ENCODE measurements at regions not wholly inside any gene's neighbourhood (a gene's known extent, or its start where the extent isn't known, plus 50 kb on each side); places are given as distances from the start of the nearest gene placed in this dataset.
"Not testable (repeated sequence)": the region's sequence is repeated elsewhere in the genome, so short reads cannot be mapped to it uniquely, and the experiment has no call there.

DNA sequence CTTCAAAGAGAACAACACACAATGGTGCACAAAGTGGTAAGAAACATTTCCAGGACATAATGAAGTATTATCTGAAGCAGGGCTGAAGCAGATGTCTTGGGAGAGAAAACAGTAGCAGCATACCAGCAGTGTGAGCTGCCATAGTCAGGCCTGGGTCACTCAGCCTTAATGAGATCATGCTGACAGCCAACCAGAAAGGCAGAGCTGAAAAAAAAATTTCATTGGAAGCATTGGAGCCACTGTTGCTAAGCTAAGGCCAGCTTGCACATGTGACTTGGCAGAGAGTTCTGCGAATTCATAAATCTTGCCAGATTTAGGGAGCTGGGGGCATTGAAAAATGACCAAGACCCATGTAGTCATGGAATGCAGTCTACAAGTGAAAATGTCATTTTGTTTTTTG lies 444.0 kb upstream of the PITX2 start:
- intact Hi-C loops (cut with DNase I): no loop called here
- no peaks in the 10 kb centered on the region for H3K36me3 ChIP-seq (replicated peaks in 1 of 2)
- H3K9me3 ChIP-seq (replicated peaks in 1 of 3): no peaks in the 10 kb centered on the region
- no peaks in the 10 kb centered on the region for H3K27me3 ChIP-seq
- no peak overlapping the region for H3K27ac ChIP-seq
- TF ChIP-seq, protein P1, sequence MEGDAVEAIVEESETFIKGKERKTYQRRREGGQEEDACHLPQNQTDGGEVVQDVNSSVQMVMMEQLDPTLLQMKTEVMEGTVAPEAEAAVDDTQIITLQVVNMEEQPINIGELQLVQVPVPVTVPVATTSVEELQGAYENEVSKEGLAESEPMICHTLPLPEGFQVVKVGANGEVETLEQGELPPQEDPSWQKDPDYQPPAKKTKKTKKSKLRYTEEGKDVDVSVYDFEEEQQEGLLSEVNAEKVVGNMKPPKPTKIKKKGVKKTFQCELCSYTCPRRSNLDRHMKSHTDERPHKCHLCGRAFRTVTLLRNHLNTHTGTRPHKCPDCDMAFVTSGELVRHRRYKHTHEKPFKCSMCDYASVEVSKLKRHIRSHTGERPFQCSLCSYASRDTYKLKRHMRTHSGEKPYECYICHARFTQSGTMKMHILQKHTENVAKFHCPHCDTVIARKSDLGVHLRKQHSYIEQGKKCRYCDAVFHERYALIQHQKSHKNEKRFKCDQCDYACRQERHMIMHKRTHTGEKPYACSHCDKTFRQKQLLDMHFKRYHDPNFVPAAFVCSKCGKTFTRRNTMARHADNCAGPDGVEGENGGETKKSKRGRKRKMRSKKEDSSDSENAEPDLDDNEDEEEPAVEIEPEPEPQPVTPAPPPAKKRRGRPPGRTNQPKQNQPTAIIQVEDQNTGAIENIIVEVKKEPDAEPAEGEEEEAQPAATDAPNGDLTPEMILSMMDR (IDR thresholded peaks at IDR 0.05): no peak
- no peak for TF ChIP-seq POLR2A (IDR thresholded peaks at IDR 0.05)
- no peaks in the 10 kb centered on the region for H3K4me1 ChIP-seq (replicated peaks in 1 of 2)
- 75 to 84% (median 77%) methylated on average over 1 of the region's 1 CpG for WGBS, 4 donors
- DNase-seq: no peak
- H3K4me3 ChIP-seq: no peak overlapping the region

DNA sequence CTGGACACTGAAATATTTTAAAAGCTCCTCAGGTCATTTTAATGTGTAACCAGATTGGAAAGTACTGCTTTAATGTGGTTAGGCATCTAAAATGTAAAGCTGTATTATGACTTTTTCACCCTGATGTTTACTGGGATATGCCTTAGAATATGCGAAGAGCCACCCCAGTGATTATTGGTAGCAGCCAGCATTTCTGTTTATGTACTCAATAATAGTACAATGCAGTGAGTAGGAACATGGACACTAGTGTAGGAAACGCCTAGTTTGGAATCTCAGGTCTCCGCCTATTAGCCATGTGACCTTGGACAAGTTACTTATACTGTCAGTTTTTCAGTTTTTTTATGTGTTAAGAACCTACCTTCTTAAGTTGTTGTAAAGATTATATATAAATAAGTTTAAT lies 446.0 kb upstream of the PITX2 start:
- H3K36me3 ChIP-seq (replicated peaks in 1 of 2): no peaks in the 10 kb centered on the region
- no peak overlapping the region for H3K4me3 ChIP-seq
- no peak for DNase-seq
- TF ChIP-seq, protein P1 (IDR thresholded peaks at IDR 0.05): no peak
- TF ChIP-seq POLR2A (IDR thresholded peaks at IDR 0.05): no peak
- H3K27ac ChIP-seq: no peak overlapping the region
- H3K9me3 ChIP-seq (replicated peaks in 1 of 3): no peaks in the 10 kb centered on the region
- WGBS, 4 donors: 75 to 82% (median 80%) methylated on average over 3 of the region's 3 CpGs
- intact Hi-C loops (cut with DNase I): no loop called here
- no peaks in the 10 kb centered on the region for H3K4me1 ChIP-seq (replicated peaks in 1 of 2)
- no peaks in the 10 kb centered on the region for H3K27me3 ChIP-seq

DNA sequence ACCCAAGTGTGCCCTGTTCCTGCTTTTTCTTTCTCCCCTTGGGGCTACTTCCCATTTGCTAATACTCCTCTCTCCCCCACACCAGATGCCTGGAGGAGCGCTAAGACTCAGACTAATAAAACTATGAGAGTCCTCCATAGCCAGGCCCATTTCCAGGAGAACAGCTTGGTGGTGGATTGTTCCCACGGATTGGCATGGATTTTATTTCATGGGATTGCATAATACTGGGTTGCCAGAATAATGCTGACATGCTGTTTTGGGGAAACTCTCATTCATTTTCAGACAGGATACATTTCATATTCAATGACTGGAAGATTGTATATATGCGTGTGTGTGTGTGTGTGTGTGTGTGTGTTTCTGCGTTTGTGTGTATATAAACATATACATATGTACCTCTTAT lies 447.5 kb upstream of the PITX2 start:
- no peak overlapping the region for H3K4me3 ChIP-seq
- WGBS, 4 donors: 64 to 83% (median 73%) methylated on average over 4 of the region's 4 CpGs
- no peaks in the 10 kb centered on the region for H3K4me1 ChIP-seq (replicated peaks in 1 of 2)
- H3K9me3 ChIP-seq (replicated peaks in 1 of 3): no peaks in the 10 kb centered on the region
- TF ChIP-seq POLR2A (IDR thresholded peaks at IDR 0.05): no peak
- TF ChIP-seq, protein P1 (IDR thresholded peaks at IDR 0.05): no peak
- no peaks in the 10 kb centered on the region for H3K27me3 ChIP-seq
- no peaks in the 10 kb centered on the region for H3K36me3 ChIP-seq (replicated peaks in 1 of 2)
- intact Hi-C loops (cut with DNase I): no loop called here
- no peak overlapping the region for H3K27ac ChIP-seq
- no peak for DNase-seq

DNA sequence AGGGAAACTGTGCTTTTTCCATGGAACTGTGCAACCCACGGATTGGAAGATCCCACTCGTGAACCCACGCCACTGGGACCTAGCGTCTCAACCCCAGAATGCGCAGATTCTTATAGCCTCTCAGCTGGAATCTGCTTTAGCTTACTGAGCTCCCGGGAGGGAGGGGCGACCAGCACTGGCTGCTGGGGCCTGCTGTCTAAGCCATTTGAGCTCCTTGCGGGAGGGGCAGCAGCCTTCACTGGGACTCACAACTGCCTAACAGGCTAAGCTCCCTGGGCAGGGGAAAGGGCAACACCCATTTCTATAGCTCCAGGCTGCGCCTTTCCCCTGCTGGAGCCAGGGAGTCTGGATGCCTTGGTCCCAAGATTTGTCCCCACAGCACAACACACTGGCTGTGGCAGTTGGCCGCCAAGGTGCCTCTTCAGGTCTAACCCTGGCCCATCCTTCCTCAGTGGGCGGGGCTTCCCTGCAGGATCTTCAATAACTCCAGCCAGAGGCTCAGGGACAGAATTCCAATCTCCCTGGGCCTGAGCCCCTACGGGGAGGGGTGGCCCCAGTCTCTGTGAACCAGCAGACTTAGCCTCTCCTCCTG lies 451.7 kb upstream of the PITX2 start:
- Histone ChIP-seq H3K9me3 (replicated peaks in 1 of 3) (no peaks in the 10 kb centered on the region), H3K27ac (no peak overlapping the region), H3K4me1 (replicated peaks in 1 of 2) (no peaks in the 10 kb centered on the region), H3K27me3 (no peaks in the 10 kb centered on the region), H3K4me3 (no peak overlapping the region), H3K36me3 (replicated peaks in 1 of 2) (no peaks in the 10 kb centered on the region)
- DNase-seq: no peak
- TF ChIP-seq POLR2A (IDR thresholded peaks at IDR 0.05): no peak
- TF ChIP-seq, protein P1 (IDR thresholded peaks at IDR 0.05): no peak
- 80 to 93% (median 84%) methylated on average over 6 to 12 of the region's 12 CpGs for WGBS, 4 donors
- intact Hi-C loops (cut with DNase I): no loop called here

DNA sequence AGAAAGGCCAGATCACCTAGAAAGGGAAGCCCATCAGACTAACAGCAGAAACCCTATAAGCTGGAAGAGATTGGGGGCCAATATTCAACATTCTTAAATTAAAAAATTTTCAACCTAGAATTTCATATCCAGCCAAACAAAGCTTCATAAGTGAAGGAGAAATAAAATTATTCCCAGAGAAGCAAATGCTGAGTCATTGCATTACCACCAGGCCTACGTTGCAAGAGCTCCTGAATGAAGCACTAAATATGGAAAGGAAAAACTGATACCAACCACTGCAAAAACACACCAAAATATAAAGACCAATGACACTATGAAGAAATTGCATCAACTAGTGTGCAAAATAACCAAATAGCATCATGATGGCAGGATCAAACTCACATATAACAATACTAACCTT lies 453.4 kb upstream of the PITX2 start:
- H3K4me1 ChIP-seq (replicated peaks in 1 of 2); H3K36me3 ChIP-seq (replicated peaks in 1 of 2); DNase-seq; H3K9me3 ChIP-seq (replicated peaks in 1 of 3); H3K27ac ChIP-seq; H3K27me3 ChIP-seq; H3K4me3 ChIP-seq; intact Hi-C loops (cut with DNase I): not testable (repeated sequence)
- 42 to 66% (median 55%) methylated on average over 1 of the region's 1 CpG for WGBS, 4 donors
